ENCODE measurements at regions not wholly inside any gene's neighbourhood (a gene's known extent, or its start where the extent isn't known, plus 50 kb on each side); places are given as distances from the start of the nearest gene placed in this dataset.

GRCh38 chr5:98307811-98308210 is 465.7 kb upstream of the RGMB start:
- Histone ChIP-seq H3K4me3 (ENCODE audit: control extremely low read depth in 1 of 5, extremely low read depth in 1 of 5, insufficient read depth in 1 of 5, low read depth in 2 of 5, low read length in 4 of 5) (no peak overlapping the region), H3K27me3 (replicated peaks in 1 of 4; ENCODE audit: control extremely low read depth in 1 of 4, control insufficient read depth in 3 of 4, insufficient read depth in 4 of 4, low read length in 3 of 4) (no peaks in the 10 kb centered on the region), H3K79me2 (ENCODE audit: control insufficient read depth, insufficient read depth, low read length) (no peaks in the 10 kb centered on the region), H3K36me3 (replicated peaks in 1 of 2; ENCODE audit: control extremely low read depth in 1 of 2, control insufficient read depth in 1 of 2, extremely low read depth in 1 of 2, insufficient read depth in 2 of 2, low read length in 1 of 2) (no peaks in the 10 kb centered on the region), H3K9ac (ENCODE audit: low read length) (no peak overlapping the region), H3K4me2 (replicated peaks; ENCODE audit: low read depth, low read length, poor library complexity, severe bottlenecking) (no peak overlapping the region), H2AFZ (ENCODE audit: insufficient read depth, low read depth, low read length, poor library complexity, severe bottlenecking) (no peak overlapping the region), H3K9me3 (ENCODE audit: control extremely low read depth in 1 of 3, control insufficient read depth in 2 of 3, insufficient read depth in 1 of 3, low read length in 2 of 3) (no peaks in the 10 kb centered on the region), H3K4me1 (ENCODE audit: control insufficient read depth in 2 of 2, insufficient read depth in 2 of 2, low read length in 2 of 2) (no peaks in the 10 kb centered on the region), H3K27ac (ENCODE audit: low read length in 2 of 2) (no peak overlapping the region), H4K20me1 (ENCODE audit: control insufficient read depth, insufficient read depth, low read length, poor library complexity, severe bottlenecking) (no peaks in the 10 kb centered on the region)
- Mint-ChIP-seq H3K4me1 (no peaks in the 10 kb centered on the region), H3K4me3 (no peak overlapping the region), H3K27ac (no peak overlapping the region), H3K27me3 (no peaks in the 10 kb centered on the region), H3K9me3 (ENCODE audit: insufficient read depth) (no peaks in the 10 kb centered on the region)
- no peak for TF ChIP-seq CTCF (IDR thresholded peaks at IDR 0.05)
- TF ChIP-seq EZH2 (IDR thresholded peaks at IDR 0.05; ENCODE audit: borderline replicate concordance, insufficient read depth, low read depth, low read length, poor library complexity, severe bottlenecking) = no peak
- ATAC-seq (ENCODE audit: low read depth) = no peak
- 90% methylated on average over 2 of the region's 2 CpGs for WGBS (ENCODE audit: insufficient coverage)
- DNase-seq = no peak
- POLR2A ChIA-PET = no interaction called here
- intact Hi-C loops (cut with micrococcal nuclease) = no loop called here
- CTCF ChIA-PET = no interaction called here

GRCh38 chr5:98308231-98308630 is 465.2 kb upstream of the RGMB start:
- CTCF ChIA-PET = no interaction called here
- DNase-seq = no peak
- H3K4me1 Mint-ChIP-seq = no peaks in the 10 kb centered on the region
- Histone ChIP-seq H3K27me3 (replicated peaks in 1 of 4; ENCODE audit: control extremely low read depth in 1 of 4, control insufficient read depth in 3 of 4, insufficient read depth in 4 of 4, low read length in 3 of 4) (no peaks in the 10 kb centered on the region), H3K79me2 (ENCODE audit: control insufficient read depth, insufficient read depth, low read length) (no peaks in the 10 kb centered on the region), H3K4me1 (ENCODE audit: control insufficient read depth in 2 of 2, insufficient read depth in 2 of 2, low read length in 2 of 2) (no peaks in the 10 kb centered on the region), H3K9me3 (ENCODE audit: control extremely low read depth in 1 of 3, control insufficient read depth in 2 of 3, insufficient read depth in 1 of 3, low read length in 2 of 3) (no peaks in the 10 kb centered on the region), H4K20me1 (ENCODE audit: control insufficient read depth, insufficient read depth, low read length, poor library complexity, severe bottlenecking) (no peaks in the 10 kb centered on the region), H3K9ac (ENCODE audit: low read length) (no peak overlapping the region), H2AFZ (ENCODE audit: insufficient read depth, low read depth, low read length, poor library complexity, severe bottlenecking) (no peak overlapping the region), H3K4me3 (ENCODE audit: control extremely low read depth in 1 of 5, extremely low read depth in 1 of 5, insufficient read depth in 1 of 5, low read depth in 2 of 5, low read length in 4 of 5) (no peak overlapping the region), H3K4me2 (replicated peaks; ENCODE audit: low read depth, low read length, poor library complexity, severe bottlenecking) (no peak overlapping the region), H3K36me3 (replicated peaks in 1 of 2; ENCODE audit: control extremely low read depth in 1 of 2, control insufficient read depth in 1 of 2, extremely low read depth in 1 of 2, insufficient read depth in 2 of 2, low read length in 1 of 2) (no peaks in the 10 kb centered on the region), H3K27ac (ENCODE audit: low read length in 2 of 2) (no peak overlapping the region)
- H3K4me3 Mint-ChIP-seq = no peak overlapping the region
- H3K27me3 Mint-ChIP-seq = no peaks in the 10 kb centered on the region
- TF ChIP-seq EZH2 (IDR thresholded peaks at IDR 0.05; ENCODE audit: borderline replicate concordance, insufficient read depth, low read depth, low read length, poor library complexity, severe bottlenecking) (no peak), CTCF (IDR thresholded peaks at IDR 0.05) (no peak)
- H3K27ac Mint-ChIP-seq = no peak overlapping the region
- ATAC-seq (ENCODE audit: low read depth) = no peak
- intact Hi-C loops (cut with micrococcal nuclease) = no loop called here
- no CpG with 5 or more reads among the region's 1 CpG for WGBS (ENCODE audit: insufficient coverage)
- POLR2A ChIA-PET = no interaction called here
- H3K9me3 Mint-ChIP-seq (ENCODE audit: insufficient read depth) = no peaks in the 10 kb centered on the region
